ENCODE measurements at regions not wholly inside any gene's neighbourhood (a gene's known extent, or its start where the extent isn't known, plus 50 kb on each side); places are given as distances from the start of the nearest gene placed in this dataset.

- no peak for TF ChIP-seq ZBTB7A (IDR thresholded peaks at IDR 0.05; ENCODE audit: low read depth)
- TF ChIP-seq TEAD4 (IDR thresholded peaks at IDR 0.05): no peak
- no peak for TF ChIP-seq YY1 (IDR thresholded peaks at IDR 0.05; ENCODE audit: low read depth)
- no peak for TF ChIP-seq NFIC (IDR thresholded peaks at IDR 0.05)
- no peak for TF ChIP-seq EP300 (IDR thresholded peaks at IDR 0.05; ENCODE audit: borderline replicate concordance)
- no peak for TF ChIP-seq REST (IDR thresholded peaks at IDR 0.05; ENCODE audit: low read depth)
- no peak for TF ChIP-seq MAX (IDR thresholded peaks at IDR 0.05)
- TF ChIP-seq FOXM1 (IDR thresholded peaks at IDR 0.05; ENCODE audit: borderline replicate concordance, low read depth): no peak
- no peak for TF ChIP-seq TCF12 (IDR thresholded peaks at IDR 0.05; ENCODE audit: low read depth)
- no peak for TF ChIP-seq RAD21 (IDR thresholded peaks at IDR 0.05; ENCODE audit: low read depth)
- TF ChIP-seq CEBPB (IDR thresholded peaks at IDR 0.05): no peak
- no peak for TF ChIP-seq EGR1 (IDR thresholded peaks at IDR 0.05)
- TF ChIP-seq TAF1 (IDR thresholded peaks at IDR 0.05; ENCODE audit: low read depth): no peak
- no peak for TF ChIP-seq USF1 (IDR thresholded peaks at IDR 0.05)
- TF ChIP-seq CREB1 (IDR thresholded peaks at IDR 0.05; ENCODE audit: low read depth): no peak
These were observed 386.0 kb downstream of the TLL1 start for GRCh38 chr4:166259081-166259480.

- no peak for TF ChIP-seq ZBTB7A (IDR thresholded peaks at IDR 0.05; ENCODE audit: low read depth)
- no peak for TF ChIP-seq NFIC (IDR thresholded peaks at IDR 0.05)
- TF ChIP-seq TEAD4 (IDR thresholded peaks at IDR 0.05): no peak
- no peak for TF ChIP-seq CEBPB (IDR thresholded peaks at IDR 0.05)
- no peak for TF ChIP-seq REST (IDR thresholded peaks at IDR 0.05; ENCODE audit: low read depth)
- TF ChIP-seq USF1 (IDR thresholded peaks at IDR 0.05): no peak
- no peak for TF ChIP-seq YY1 (IDR thresholded peaks at IDR 0.05; ENCODE audit: low read depth)
- TF ChIP-seq EP300 (IDR thresholded peaks at IDR 0.05; ENCODE audit: borderline replicate concordance): no peak
- TF ChIP-seq RAD21 (IDR thresholded peaks at IDR 0.05; ENCODE audit: low read depth): no peak
- TF ChIP-seq CREB1 (IDR thresholded peaks at IDR 0.05; ENCODE audit: low read depth): no peak
- TF ChIP-seq TCF12 (IDR thresholded peaks at IDR 0.05; ENCODE audit: low read depth): no peak
- no peak for TF ChIP-seq MAX (IDR thresholded peaks at IDR 0.05)
- no peak for TF ChIP-seq FOXM1 (IDR thresholded peaks at IDR 0.05; ENCODE audit: borderline replicate concordance, low read depth)
- no peak for TF ChIP-seq TAF1 (IDR thresholded peaks at IDR 0.05; ENCODE audit: low read depth)
- no peak for TF ChIP-seq EGR1 (IDR thresholded peaks at IDR 0.05)
These were observed 401.2 kb downstream of the TLL1 start for GRCh38 chr4:166274136-166274761.

GRCh38 chr4:166274775-166275174 is 401.7 kb downstream of the TLL1 start:
- TF ChIP-seq NFIC (IDR thresholded peaks at IDR 0.05) (no peak), CREB1 (IDR thresholded peaks at IDR 0.05; ENCODE audit: low read depth) (no peak), ZBTB7A (IDR thresholded peaks at IDR 0.05; ENCODE audit: low read depth) (no peak), MAX (IDR thresholded peaks at IDR 0.05) (no peak), FOXM1 (IDR thresholded peaks at IDR 0.05; ENCODE audit: borderline replicate concordance, low read depth) (no peak), TCF12 (IDR thresholded peaks at IDR 0.05; ENCODE audit: low read depth) (no peak), REST (IDR thresholded peaks at IDR 0.05; ENCODE audit: low read depth) (no peak)

GRCh38 chr4:166277401-166277800 is 404.4 kb downstream of the TLL1 start:
- no peak for TF ChIP-seq RAD21 (IDR thresholded peaks at IDR 0.05; ENCODE audit: low read depth)
- no peak for TF ChIP-seq YY1 (IDR thresholded peaks at IDR 0.05; ENCODE audit: low read depth)
- no peak for TF ChIP-seq CREB1 (IDR thresholded peaks at IDR 0.05; ENCODE audit: low read depth)
- TF ChIP-seq TCF12 (IDR thresholded peaks at IDR 0.05; ENCODE audit: low read depth): no peak
- no peak for TF ChIP-seq FOXM1 (IDR thresholded peaks at IDR 0.05; ENCODE audit: borderline replicate concordance, low read depth)
- TF ChIP-seq EGR1 (IDR thresholded peaks at IDR 0.05): no peak
- TF ChIP-seq EP300 (IDR thresholded peaks at IDR 0.05; ENCODE audit: borderline replicate concordance): no peak
- no peak for TF ChIP-seq MAX (IDR thresholded peaks at IDR 0.05)
- no peak for TF ChIP-seq TEAD4 (IDR thresholded peaks at IDR 0.05)
- TF ChIP-seq TAF1 (IDR thresholded peaks at IDR 0.05; ENCODE audit: low read depth): no peak
- no peak for TF ChIP-seq ZBTB7A (IDR thresholded peaks at IDR 0.05; ENCODE audit: low read depth)
- no peak for TF ChIP-seq REST (IDR thresholded peaks at IDR 0.05; ENCODE audit: low read depth)
- TF ChIP-seq CEBPB (IDR thresholded peaks at IDR 0.05): no peak
- TF ChIP-seq NFIC (IDR thresholded peaks at IDR 0.05): no peak
- TF ChIP-seq USF1 (IDR thresholded peaks at IDR 0.05): no peak

All from Ishikawa (cell line).